Smooth muscle cell (in vitro differentiated cells): ENCODE measurements at regions not wholly inside any gene's neighbourhood (a gene's known extent, or its start where the extent isn't known, plus 50 kb on each side); places are given as distances from the start of the nearest gene placed in this dataset.

Experiments
- DNase-seq: peaks from one replicate; lab custom pipeline; 2025; ENCODE audit not compliant: unreplicated experiment; lab: John Stamatoyannopoulos, UW
- H2AFZ ChIP-seq: fragments of 200-600 bp; sonication (generic); 2 replicates; pipeline ENCODE4 v1.6.0; 2016; ENCODE audit warnings: antibody characterized with exemption, low read depth, mild to moderate bottlenecking
- H3F3A ChIP-seq: fragments of 200-600 bp; sonication (generic); 2 replicates; pipeline ENCODE4 v1.6.0; 2017; ENCODE audit warnings: antibody characterized with exemption, low read depth
- H3K27ac ChIP-seq: fragments of 200-600 bp; sonication (generic); 2 replicates; pipeline ENCODE4 v1.5.1; 2016; ENCODE audit warnings: low read depth, mild to moderate bottlenecking
- H3K27me3 ChIP-seq: fragments of 200-600 bp; sonication (generic); 2 replicates; pipeline ENCODE4 v1.6.1; 2016; ENCODE audit warnings: low read depth, mild to moderate bottlenecking
- H3K36me3 ChIP-seq: fragments of 200-600 bp; sonication (generic); 2 replicates; pipeline ENCODE4 v1.5.1; 2016; ENCODE audit warnings: low read depth
- H3K4me1 ChIP-seq: fragments of 200-600 bp; sonication (generic); 2 replicates; pipeline ENCODE4 v1.5.1; 2016; ENCODE audit warnings: low read depth
- H3K4me2 ChIP-seq: fragments of 200-600 bp; sonication (generic); 2 replicates; pipeline ENCODE4 v1.6.0; 2016; ENCODE audit warnings: mild to moderate bottlenecking
- H3K4me3 ChIP-seq: fragments of 200-600 bp; sonication (generic); 2 replicates; pipeline ENCODE4 v1.5.1; 2016; ENCODE audit warnings: mild to moderate bottlenecking
- H3K79me2 ChIP-seq: fragments of 200-600 bp; sonication (generic); 2 replicates; pipeline ENCODE4 v1.6.0; 2016; ENCODE audit warnings: low read depth, mild to moderate bottlenecking
- H3K9ac ChIP-seq: fragments of 200-600 bp; sonication (generic); 2 replicates; pipeline ENCODE4 v1.6.0; 2016; ENCODE audit warnings: low read depth
- H3K9me3 ChIP-seq: fragments of 200-600 bp; sonication (generic); replicated peaks from 2 replicates; pipeline ENCODE4 v1.5.1; 2016; ENCODE audit warnings: low read depth
- H4K20me1 ChIP-seq: fragments of 200-600 bp; sonication (generic); 2 replicates; pipeline ENCODE4 v1.6.0; 2016; ENCODE audit warnings: low read depth
- CTCF ChIP-seq: fragments of 200-600 bp; sonication (generic); IDR thresholded peaks from 2 replicates; pipeline ENCODE4 v1.5.1; 2017; ENCODE audit warnings: borderline replicate concordance, mild to moderate bottlenecking, antibody characterized with exemption; ENCODE audit not compliant: insufficient read depth, poor library complexity, severe bottlenecking
- WGBS: methylation state at CpG from one replicate; pipeline ENCODE4 v1.1.7; 2016; ENCODE audit warnings: low lambda C conversion rate; 5-methylcytosine and 5-hydroxymethylcytosine counted together

GRCh38 chr5:62948301-62948700 is 369.7 kb downstream of the LRRC70 start:
- H3K9ac ChIP-seq: no peak overlapping the region

GRCh38 chr5:62942384-62942783 is 363.8 kb downstream of the LRRC70 start:
- no peaks in the 10 kb centered on the region for H3K4me1 ChIP-seq
- H3K4me2 ChIP-seq: no peak overlapping the region
- no peaks in the 10 kb centered on the region for H3F3A ChIP-seq
- no peak for TF ChIP-seq CTCF
- no peaks in the 10 kb centered on the region for H4K20me1 ChIP-seq
- H2AFZ ChIP-seq: peak overlapping the region; percentile 21
- no peaks in the 10 kb centered on the region for H3K36me3 ChIP-seq
- 67% methylated on average over 4 of the region's 4 CpGs for WGBS
- no peaks in the 10 kb centered on the region for H3K9me3 ChIP-seq
- H3K9ac ChIP-seq: no peak overlapping the region
- H3K4me3 ChIP-seq: no peak overlapping the region
- DNase-seq: no peak
- no peaks in the 10 kb centered on the region for H3K79me2 ChIP-seq
- H3K27me3 ChIP-seq: no peaks in the 10 kb centered on the region
- H3K27ac ChIP-seq: no peak overlapping the region

More at GRCh38 chr5:62948301-62948700, 369.7 kb downstream of the LRRC70 start:
- H4K20me1 ChIP-seq: no peaks in the 10 kb centered on the region
- H3K27ac ChIP-seq: no peak overlapping the region
- TF ChIP-seq CTCF: no peak
- no peaks in the 10 kb centered on the region for H3K4me1 ChIP-seq
- H3K36me3 ChIP-seq: no peaks in the 10 kb centered on the region
- no peak overlapping the region for H3K4me3 ChIP-seq
- H3K27me3 ChIP-seq: no peaks in the 10 kb centered on the region
- no peak overlapping the region for H3K4me2 ChIP-seq
- DNase-seq: no peak
- no peaks in the 10 kb centered on the region for H3F3A ChIP-seq
- WGBS: 67% methylated on average over 1 of the region's 1 CpG
- H3K9me3 ChIP-seq: no peaks in the 10 kb centered on the region
- H2AFZ ChIP-seq: no peak overlapping the region
- no peaks in the 10 kb centered on the region for H3K79me2 ChIP-seq

GRCh38 chr5:62938927-62939326 is 360.3 kb downstream of the LRRC70 start:
- Histone ChIP-seq H3K4me1 (no peaks in the 10 kb centered on the region), H3K4me2 (peak overlapping the region; percentile 34), H3K4me3 (no peak overlapping the region), H3K36me3 (no peaks in the 10 kb centered on the region), H4K20me1 (no peaks in the 10 kb centered on the region), H2AFZ (no peak overlapping the region), H3K27me3 (no peaks in the 10 kb centered on the region), H3K79me2 (no peaks in the 10 kb centered on the region), H3F3A (no peaks in the 10 kb centered on the region), H3K9ac (no peak overlapping the region), H3K9me3 (no peaks in the 10 kb centered on the region), H3K27ac (peak overlapping the region; percentile 3)
- no peak for TF ChIP-seq CTCF
- no peak for DNase-seq
- WGBS: 28% methylated on average over 3 of the region's 3 CpGs
